H9 (cell line): ENCODE measurements at regions not wholly inside any gene's neighbourhood (a gene's known extent, or its start where the extent isn't known, plus 50 kb on each side); places are given as distances from the start of the nearest gene placed in this dataset.

Experiments
- DNase-seq: peaks from one replicate; pipeline ENCODE4 v3.0.0-alpha.2; 2017
- H2AFZ ChIP-seq: one replicate; pipeline ENCODE4 v1.6.1; 2013; ENCODE audit warnings: mild to moderate bottlenecking, low read length, control low read depth, moderate library complexity
- H2AK5ac ChIP-seq: 2 replicates; pipeline ENCODE4 v1.6.1; 2013; ENCODE audit warnings: low read length, control low read depth, mixed read lengths; ENCODE audit not compliant: insufficient read length
- H2BK120ac ChIP-seq: one replicate; pipeline ENCODE4 v1.6.1; 2013; ENCODE audit warnings: low read depth, mild to moderate bottlenecking, low read length, control low read depth, inconsistent platforms; ENCODE audit not compliant: poor library complexity, severe bottlenecking
- H2BK12ac ChIP-seq: 2 replicates; pipeline ENCODE4 v1.6.1; 2013; ENCODE audit warnings: low read length, control low read depth, mixed read lengths, low read depth; ENCODE audit not compliant: insufficient read length
- H2BK15ac ChIP-seq: 2 replicates; pipeline ENCODE4 v1.6.1; 2013; ENCODE audit warnings: low read depth, low read length, control low read depth
- H2BK20ac ChIP-seq: one replicate; pipeline ENCODE4 v1.6.1; 2013; ENCODE audit warnings: low read depth, mild to moderate bottlenecking, low read length, control low read depth, inconsistent platforms; ENCODE audit not compliant: poor library complexity, severe bottlenecking
- H2BK5ac ChIP-seq: 2 replicates; pipeline ENCODE4 v1.6.1; 2013; ENCODE audit warnings: low read length, control low read depth, mixed read lengths; ENCODE audit not compliant: insufficient read length
- H3K14ac ChIP-seq: 2 replicates; pipeline ENCODE4 v1.6.1; 2013; ENCODE audit warnings: low read length, control low read depth; ENCODE audit not compliant: insufficient read depth
- H3K18ac ChIP-seq: 2 replicates; pipeline ENCODE4 v1.6.1; 2013; ENCODE audit warnings: low read depth, mild to moderate bottlenecking, mixed read lengths, low read length, control low read depth; ENCODE audit not compliant: insufficient read length
- H3K23ac ChIP-seq: 2 replicates; pipeline ENCODE4 v1.6.1; 2013; ENCODE audit warnings: low read length, control low read depth, mixed read lengths, low read depth; ENCODE audit not compliant: insufficient read length
- H3K23me2 ChIP-seq: 2 replicates; pipeline ENCODE4 v1.6.1; 2013; ENCODE audit warnings: low read depth, mild to moderate bottlenecking, mixed read lengths, low read length, control low read depth; ENCODE audit not compliant: insufficient read length, poor library complexity, severe bottlenecking
- H3K27ac ChIP-seq: 2 replicates; pipeline ENCODE4 v1.5.1; 2013; ENCODE audit warnings: low read length, control low read depth, mixed read lengths, low read depth; ENCODE audit not compliant: insufficient read length
- H3K27me3 ChIP-seq: 2 replicates; pipeline ENCODE4 v1.6.1; 2013; ENCODE audit warnings: low read length, control low read depth, inconsistent platforms; ENCODE audit not compliant: insufficient read depth
- H3K4ac ChIP-seq: 2 replicates; pipeline ENCODE4 v1.6.1; 2013; ENCODE audit warnings: low read depth, mild to moderate bottlenecking, control low read depth, inconsistent platforms, low read length, moderate library complexity
- H3K4me1 ChIP-seq: 2 replicates; pipeline ENCODE4 v1.6.1; 2013; ENCODE audit warnings: low read length, control low read depth, inconsistent platforms; ENCODE audit not compliant: insufficient read depth
- H3K4me2 ChIP-seq: 2 replicates; pipeline ENCODE4 v1.6.1; 2013; ENCODE audit warnings: low read length, control low read depth, mixed read lengths; ENCODE audit not compliant: insufficient read length, insufficient read depth
- H3K56ac ChIP-seq: 2 replicates; pipeline ENCODE4 v1.6.1; 2013; ENCODE audit warnings: low read depth, mild to moderate bottlenecking, mixed read lengths, low read length, control low read depth; ENCODE audit not compliant: insufficient read length
- H3K79me1 ChIP-seq: 2 replicates; pipeline ENCODE4 v1.6.1; 2013; ENCODE audit warnings: low read depth, mild to moderate bottlenecking, moderate library complexity, low read length, control low read depth, inconsistent platforms; ENCODE audit not compliant: insufficient read depth, poor library complexity, severe bottlenecking
- H3K79me2 ChIP-seq: 2 replicates; pipeline ENCODE4 v1.6.1; 2013; ENCODE audit warnings: low read length, control low read depth, inconsistent platforms; ENCODE audit not compliant: insufficient read depth
- H3K9ac ChIP-seq: 2 replicates; pipeline ENCODE4 v1.6.1; 2013; ENCODE audit warnings: low read length, control low read depth, mixed read lengths; ENCODE audit not compliant: insufficient read length; ENCODE audit errors: extremely low read depth
- H3K9me3 ChIP-seq: one replicate; pipeline ENCODE4 v1.6.1; 2013; ENCODE audit warnings: low read depth, low read length, inconsistent platforms; ENCODE audit not compliant: control insufficient read depth
- H3T11ph ChIP-seq: one replicate; pipeline ENCODE4 v1.6.1; 2013; ENCODE audit warnings: mild to moderate bottlenecking, low read length, control low read depth, inconsistent platforms
- H4K20me1 ChIP-seq: one replicate; pipeline ENCODE4 v1.6.1; 2013; ENCODE audit not compliant: control insufficient read depth, insufficient read length, insufficient read depth
- H4K5ac ChIP-seq: 2 replicates; pipeline ENCODE4 v1.6.1; 2013; ENCODE audit warnings: low read depth, mild to moderate bottlenecking, mixed read lengths, low read length, control low read depth; ENCODE audit not compliant: insufficient read length
- H4K8ac ChIP-seq: replicated peaks from 2 replicates; pipeline ENCODE4 v1.6.1; 2013; ENCODE audit warnings: low read length, control low read depth, mixed read lengths, low read depth; ENCODE audit not compliant: insufficient read length
- H4K91ac ChIP-seq: 2 replicates; pipeline ENCODE4 v1.6.1; 2013; ENCODE audit warnings: low read depth, mild to moderate bottlenecking, moderate library complexity, mixed read lengths, low read length, control low read depth; ENCODE audit not compliant: insufficient read length
- H3K27ac Mint-ChIP-seq, 3 experiments: 2 replicates in 2 of 3; 3 replicates in 1 of 3; pipeline ENCODE4 v1.8.0; 2020 to 2021; ENCODE audit warnings: mixed read lengths in 3 of 3, mild to moderate bottlenecking in 1 of 3, moderate library complexity in 1 of 3
- H3K27me3 Mint-ChIP-seq: 2 replicates; pipeline ENCODE4 v1.8.0; 2021; ENCODE audit warnings: low read depth, mild to moderate bottlenecking, moderate library complexity, mixed read lengths
- H3K36me3 Mint-ChIP-seq, 3 experiments: 2 replicates in 2 of 3; 3 replicates in 1 of 3; pipeline ENCODE4 v1.8.0; 2020 to 2021; ENCODE audit warnings: low read depth in 3 of 3, mixed read lengths in 3 of 3; ENCODE audit not compliant: insufficient read depth in 1 of 3
- H3K4me1 Mint-ChIP-seq, 2 experiments: 2 replicates each; pipeline ENCODE4 v1.8.0; 2020; ENCODE audit warnings: mixed read lengths in 2 of 2
- H3K4me3 Mint-ChIP-seq, 2 experiments: 2 replicates in 1 of 2; 3 replicates in 1 of 2; pipeline ENCODE4 v1.8.0; 2020 to 2021; ENCODE audit warnings: mild to moderate bottlenecking in 2 of 2, mixed read lengths in 2 of 2, moderate library complexity in 1 of 2
- H3K9me3 Mint-ChIP-seq, 2 experiments: 2 replicates in 1 of 2; 3 replicates in 1 of 2; pipeline ENCODE4 v1.8.0; 2020; ENCODE audit warnings: mild to moderate bottlenecking in 2 of 2, mixed read lengths in 2 of 2, moderate library complexity in 1 of 2
- WGBS: extraction: QIAGEN DNeasy Blood & Tissue Kit; methylation state at CpG from one replicate; pipeline ENCODE4 v1.1.7; 2013; ENCODE audit warnings: missing lambda C conversion rate, low lambda C conversion rate, mixed read lengths; ENCODE audit not compliant: insufficient read length; ENCODE audit errors: extremely low coverage; 5-methylcytosine and 5-hydroxymethylcytosine counted together
- TF ChIP-seq, protein P1 (sequence below): fragments of 200-600 bp; sonication (generic); conservative IDR thresholded peaks from 3 replicates; pipeline ENCODE4 v1.8.0; 2021; ENCODE audit warnings: antibody characterized with exemption, mild to moderate bottlenecking

DNA sequence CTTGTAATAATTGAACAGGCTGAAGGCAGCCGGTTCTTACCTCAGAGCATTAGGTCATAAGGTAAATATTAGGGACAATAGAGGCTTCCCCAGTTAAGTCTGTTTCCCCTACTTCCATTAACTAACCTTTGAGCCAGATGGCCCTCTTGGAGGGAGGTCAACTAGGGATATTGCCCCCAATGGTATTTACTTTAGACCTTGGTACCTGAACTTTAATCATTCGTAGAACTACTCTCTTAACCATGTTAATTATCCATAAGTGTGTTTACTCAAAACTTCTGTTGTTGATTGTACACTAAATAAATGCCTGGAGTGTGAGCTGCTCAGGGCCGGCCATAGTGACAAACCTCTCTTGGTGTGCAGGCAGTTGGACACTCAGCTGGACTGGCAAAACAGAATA lies 1843.5 kb upstream of the AGA start:
- no peaks in the 10 kb centered on the region for H3K9me3 ChIP-seq
- no peak overlapping the region for H3K4me2 ChIP-seq
- TF ChIP-seq, protein P1, sequence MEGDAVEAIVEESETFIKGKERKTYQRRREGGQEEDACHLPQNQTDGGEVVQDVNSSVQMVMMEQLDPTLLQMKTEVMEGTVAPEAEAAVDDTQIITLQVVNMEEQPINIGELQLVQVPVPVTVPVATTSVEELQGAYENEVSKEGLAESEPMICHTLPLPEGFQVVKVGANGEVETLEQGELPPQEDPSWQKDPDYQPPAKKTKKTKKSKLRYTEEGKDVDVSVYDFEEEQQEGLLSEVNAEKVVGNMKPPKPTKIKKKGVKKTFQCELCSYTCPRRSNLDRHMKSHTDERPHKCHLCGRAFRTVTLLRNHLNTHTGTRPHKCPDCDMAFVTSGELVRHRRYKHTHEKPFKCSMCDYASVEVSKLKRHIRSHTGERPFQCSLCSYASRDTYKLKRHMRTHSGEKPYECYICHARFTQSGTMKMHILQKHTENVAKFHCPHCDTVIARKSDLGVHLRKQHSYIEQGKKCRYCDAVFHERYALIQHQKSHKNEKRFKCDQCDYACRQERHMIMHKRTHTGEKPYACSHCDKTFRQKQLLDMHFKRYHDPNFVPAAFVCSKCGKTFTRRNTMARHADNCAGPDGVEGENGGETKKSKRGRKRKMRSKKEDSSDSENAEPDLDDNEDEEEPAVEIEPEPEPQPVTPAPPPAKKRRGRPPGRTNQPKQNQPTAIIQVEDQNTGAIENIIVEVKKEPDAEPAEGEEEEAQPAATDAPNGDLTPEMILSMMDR, result no peak
- H3K79me2 ChIP-seq, result no peaks in the 10 kb centered on the region
- no peak overlapping the region for H3K9ac ChIP-seq
- no peak overlapping the region for H4K91ac ChIP-seq
- DNase-seq, result no peak
- no peak overlapping the region for H3K27ac ChIP-seq
- no peak overlapping the region for H2BK120ac ChIP-seq
- Mint-ChIP-seq H3K9me3 (peaks cover 0 to 4% of the 10 kb centered on the region in 2 experiments; a peak in 2 of 5 replicates), H3K4me1 (peaks cover 14 to 28% of the 10 kb centered on the region in 2 experiments), H3K27ac (0 out of 7 replicates have a peak overlapping the region, but pooled peaks of 1 of the 3 experiments have one; percentile 19), H3K4me3 (no peak overlapping the region), H3K27me3 (no peaks in the 10 kb centered on the region), H3K36me3 (peaks cover 0 to 4% (median 0%) of the 10 kb centered on the region in 3 experiments; a peak in 1 of 7 replicates)
- H2BK5ac ChIP-seq, result no peak overlapping the region
- no peak overlapping the region for H2AFZ ChIP-seq
- no peak overlapping the region for H3K4ac ChIP-seq
- H3K23ac ChIP-seq, result no peak overlapping the region
- H3K4me1 ChIP-seq, result no peaks in the 10 kb centered on the region; the same call in 1 of the 2 replicates
- no CpG with 5 or more reads among the region's 3 CpGs for WGBS
- H3K79me1 ChIP-seq, result no peaks in the 10 kb centered on the region
- H3K23me2 ChIP-seq, result no peaks in the 10 kb centered on the region
- no peak overlapping the region for H4K5ac ChIP-seq
- no peak overlapping the region for H2BK20ac ChIP-seq
- H2AK5ac ChIP-seq, result no peak overlapping the region
- no peak overlapping the region for H3K56ac ChIP-seq
- no peaks in the 10 kb centered on the region for H4K20me1 ChIP-seq
- no peaks in the 10 kb centered on the region for H3K27me3 ChIP-seq
- no peak overlapping the region for H2BK12ac ChIP-seq
- H2BK15ac ChIP-seq, result no peak overlapping the region
- no peak overlapping the region for H3K18ac ChIP-seq
- no peak overlapping the region for H4K8ac ChIP-seq
- H3K14ac ChIP-seq, result no peak overlapping the region
- no peak overlapping the region for H3T11ph ChIP-seq
